ENCODE measurements at regions not wholly inside any gene's neighbourhood (a gene's known extent, or its start where the extent isn't known, plus 50 kb on each side); places are given as distances from the start of the nearest gene placed in this dataset.
"Not testable (repeated sequence)": the region's sequence is repeated elsewhere in the genome, so short reads cannot be mapped to it uniquely, and the experiment has no call there.

- no peak for DNase-seq (ENCODE audit: low spot score)
These were observed 177.9 kb upstream of the SOX2 start for GRCh38 chr3:181533811-181534210.

GRCh38 chr3:181530584-181530983 is 181.1 kb upstream of the SOX2 start:
- no peak for DNase-seq (ENCODE audit: low spot score)

GRCh38 chr3:181521831-181522230 is 189.9 kb upstream of the SOX2 start:
- no peak for DNase-seq (ENCODE audit: low spot score)

- DNase-seq (ENCODE audit: low spot score), result no peak
These were observed 193.5 kb upstream of the SOX2 start for GRCh38 chr3:181518222-181518621.

GRCh38 chr3:181512787-181513186 is 198.9 kb upstream of the SOX2 start:
- DNase-seq (ENCODE audit: low spot score), result no peak

- no peak for DNase-seq (ENCODE audit: low spot score)
These were observed 201.2 kb upstream of the SOX2 start for GRCh38 chr3:181510500-181510899.

- no peak for DNase-seq (ENCODE audit: low spot score)
These were observed 214.4 kb upstream of the SOX2 start for GRCh38 chr3:181497358-181497757.

- no peak for DNase-seq (ENCODE audit: low spot score)
These were observed 218.3 kb upstream of the SOX2 start for GRCh38 chr3:181493423-181493822.

- no peak for DNase-seq (ENCODE audit: low spot score)
These were observed 223.2 kb upstream of the SOX2 start for GRCh38 chr3:181488536-181488935.

- DNase-seq (ENCODE audit: low spot score), result no peak
These were observed 224.3 kb upstream of the SOX2 start for GRCh38 chr3:181487236-181487978.

- no peak for DNase-seq (ENCODE audit: low spot score)
These were observed 225.4 kb upstream of the SOX2 start for GRCh38 chr3:181486141-181486885.

- DNase-seq (ENCODE audit: low spot score), result no peak
These were observed 227.7 kb upstream of the SOX2 start for GRCh38 chr3:181484026-181484425.

- DNase-seq (ENCODE audit: low spot score), result not testable (repeated sequence)
These were observed 236.6 kb upstream of the SOX2 start for GRCh38 chr3:181475146-181475545.

- no peak for DNase-seq (ENCODE audit: low spot score)
These were observed 241.4 kb upstream of the SOX2 start for GRCh38 chr3:181470349-181470748.

GRCh38 chr3:181464033-181464694 is 247.6 kb upstream of the SOX2 start:
- no peak for DNase-seq (ENCODE audit: low spot score)

GRCh38 chr3:181461381-181461780 is 250.3 kb upstream of the SOX2 start:
- no peak for DNase-seq (ENCODE audit: low spot score)

GRCh38 chr3:181459516-181459915 is 252.2 kb upstream of the SOX2 start:
- no peak for DNase-seq (ENCODE audit: low spot score)

- DNase-seq (ENCODE audit: low spot score), result no peak
These were observed 252.9 kb upstream of the SOX2 start for GRCh38 chr3:181458857-181459256.

- DNase-seq (ENCODE audit: low spot score), result no peak
These were observed 254.0 kb upstream of the SOX2 start for GRCh38 chr3:181457756-181458155.

GRCh38 chr3:181457190-181457589 is 254.5 kb upstream of the SOX2 start:
- DNase-seq (ENCODE audit: low spot score), result no peak

- no peak for DNase-seq (ENCODE audit: low spot score)
These were observed 256.4 kb upstream of the SOX2 start for GRCh38 chr3:181455276-181455675.

GRCh38 chr3:181454451-181455027 is 257.2 kb upstream of the SOX2 start:
- no peak for DNase-seq (ENCODE audit: low spot score)

- no peak for DNase-seq (ENCODE audit: low spot score)
These were observed 265.0 kb upstream of the SOX2 start for GRCh38 chr3:181446741-181447140.
